Stimulated activated naive CD8-positive, alpha-beta T cell treated with anti-CD3 and anti-CD28 coated beads, Interleukin-15, Interleukin-2, amounts not matched to agents 100 ng/mL and 50 ng/mL, for 24 hours (primary cell): ENCODE measurements at regions not wholly inside any gene's neighbourhood (a gene's known extent, or its start where the extent isn't known, plus 50 kb on each side); places are given as distances from the start of the nearest gene placed in this dataset.
"Not testable (repeated sequence)": the region's sequence is repeated elsewhere in the genome, so short reads cannot be mapped to it uniquely, and the experiment has no call there.

Source experiments
- H3K27ac Mint-ChIP-seq: one replicate; pipeline ENCODE4 v1.8.0; 2021; ENCODE audit warnings: mild to moderate bottlenecking, mixed read lengths
- H3K27me3 Mint-ChIP-seq: one replicate; pipeline ENCODE4 v1.8.0; 2021; ENCODE audit warnings: mixed read lengths
- H3K36me3 Mint-ChIP-seq: one replicate; pipeline ENCODE4 v1.8.0; 2021; ENCODE audit warnings: low read depth, mixed read lengths
- H3K4me1 Mint-ChIP-seq: one replicate; pipeline ENCODE4 v1.8.0; 2021; ENCODE audit warnings: low read depth, mixed read lengths
- H3K4me3 Mint-ChIP-seq: one replicate; pipeline ENCODE4 v1.8.0; 2021; ENCODE audit warnings: mild to moderate bottlenecking, mixed read lengths
- H3K9me3 Mint-ChIP-seq: one replicate; pipeline ENCODE4 v1.8.0; 2021; ENCODE audit warnings: mixed read lengths

DNA sequence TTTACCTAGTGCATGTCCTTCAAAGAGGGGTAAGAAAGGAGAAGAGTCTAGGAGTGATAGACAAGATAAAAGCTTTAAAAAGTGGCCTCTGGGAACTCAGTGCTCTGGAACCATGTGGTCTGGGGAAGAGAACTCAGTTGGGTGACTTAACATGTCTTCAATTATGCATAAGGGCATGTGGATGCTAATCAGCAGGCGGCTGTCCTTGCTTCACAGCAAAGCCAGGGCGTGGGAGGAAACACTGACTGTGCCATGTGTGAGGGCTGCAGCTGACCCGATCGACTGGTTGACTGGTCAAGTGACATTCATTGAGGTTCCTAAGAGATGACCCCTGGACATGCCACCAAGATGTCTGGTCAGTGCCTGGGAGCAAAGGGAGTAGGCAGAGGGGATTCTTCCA lies 1053.8 kb downstream of the BCL11B start:
- Mint-ChIP-seq H3K27ac (no peak overlapping the region), H3K9me3 (peaks cover 2% of the 10 kb centered on the region), H3K27me3 (no peaks in the 10 kb centered on the region), H3K4me3 (no peak overlapping the region), H3K4me1 (peaks cover 20% of the 10 kb centered on the region), H3K36me3 (no peaks in the 10 kb centered on the region)

DNA sequence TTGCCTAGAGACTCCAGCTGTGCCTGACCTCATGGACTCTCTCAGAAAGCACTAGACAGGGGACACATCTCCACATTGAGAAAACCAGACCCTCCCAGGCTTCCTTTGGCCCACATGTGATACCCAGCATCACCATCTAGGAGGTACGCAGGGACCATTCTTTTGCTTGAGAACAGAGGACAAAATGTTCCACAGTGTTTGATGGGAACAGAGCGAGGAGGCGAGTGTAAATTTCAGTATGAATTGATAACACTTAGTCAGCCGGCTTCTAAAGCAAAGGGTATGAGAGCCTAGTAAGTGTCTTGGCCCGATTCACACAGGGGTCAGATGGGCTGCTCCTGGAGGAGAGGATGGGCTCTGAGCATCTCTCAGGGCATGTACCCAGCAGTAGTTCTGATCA lies 1052.4 kb downstream of the BCL11B start:
- Mint-ChIP-seq H3K27ac (no peak overlapping the region), H3K4me1 (peaks cover 27% of the 10 kb centered on the region)

DNA sequence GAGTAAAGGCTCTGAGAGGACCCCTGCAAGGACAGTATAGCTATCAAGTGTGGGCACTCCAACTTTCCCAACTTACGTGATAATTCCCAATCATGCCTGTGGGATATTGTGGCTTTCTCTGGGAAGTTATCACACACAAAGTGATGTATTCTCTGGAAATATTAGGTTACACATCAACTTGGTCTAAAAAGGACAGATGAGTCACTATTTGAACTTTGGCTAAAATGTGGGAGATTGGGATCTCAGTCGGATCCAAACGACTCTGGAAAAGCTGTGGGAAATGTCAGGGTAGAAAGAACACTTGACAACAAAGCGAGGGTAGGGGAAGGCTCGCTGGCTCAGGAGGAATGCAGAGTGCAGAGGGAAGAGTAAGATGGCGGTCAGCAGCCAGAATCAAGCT lies 1048.9 kb downstream of the BCL11B start:
- peaks cover 4% of the 10 kb centered on the region for H3K9me3 Mint-ChIP-seq
- H3K36me3 Mint-ChIP-seq = peaks cover 7% of the 10 kb centered on the region
- H3K4me3 Mint-ChIP-seq = peak overlapping the region; percentile 56
- no peaks in the 10 kb centered on the region for H3K27me3 Mint-ChIP-seq
- peaks cover 56% of the 10 kb centered on the region for H3K4me1 Mint-ChIP-seq
- H3K27ac Mint-ChIP-seq = peak overlapping the region; percentile 90

More for the DNA sequence above, 1052.4 kb downstream of the BCL11B start:
- Mint-ChIP-seq H3K27me3 (no peaks in the 10 kb centered on the region), H3K36me3 (no peaks in the 10 kb centered on the region), H3K4me3 (no peak overlapping the region), H3K9me3 (peaks cover 4% of the 10 kb centered on the region)

DNA sequence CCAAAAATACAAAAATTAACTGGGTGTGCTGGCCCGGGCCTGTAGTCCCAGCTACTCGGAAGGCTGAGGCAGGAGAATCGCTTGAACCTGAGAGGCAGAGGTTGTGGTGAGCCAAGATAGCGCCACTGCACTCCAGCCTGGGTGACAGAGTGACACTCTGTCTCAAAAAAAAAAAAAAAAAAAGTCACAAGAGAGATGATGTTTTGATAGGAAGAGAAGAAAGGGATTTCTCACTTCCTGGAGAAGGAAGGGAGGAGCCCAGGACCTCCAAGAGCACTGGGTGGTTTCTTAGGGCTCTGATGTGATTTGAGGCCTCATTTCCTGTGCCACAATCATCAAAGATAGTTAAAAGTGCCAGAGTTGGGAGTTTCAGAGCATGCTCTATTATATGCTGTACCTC lies 1048.3 kb downstream of the BCL11B start:
- Mint-ChIP-seq H3K4me1 (peaks cover 62% of the 10 kb centered on the region), H3K4me3 (peak overlapping the region; percentile 56), H3K27ac (peak overlapping the region; percentile 90)
- H3K27me3 Mint-ChIP-seq, H3K36me3 Mint-ChIP-seq, H3K9me3 Mint-ChIP-seq: not testable (repeated sequence)

DNA sequence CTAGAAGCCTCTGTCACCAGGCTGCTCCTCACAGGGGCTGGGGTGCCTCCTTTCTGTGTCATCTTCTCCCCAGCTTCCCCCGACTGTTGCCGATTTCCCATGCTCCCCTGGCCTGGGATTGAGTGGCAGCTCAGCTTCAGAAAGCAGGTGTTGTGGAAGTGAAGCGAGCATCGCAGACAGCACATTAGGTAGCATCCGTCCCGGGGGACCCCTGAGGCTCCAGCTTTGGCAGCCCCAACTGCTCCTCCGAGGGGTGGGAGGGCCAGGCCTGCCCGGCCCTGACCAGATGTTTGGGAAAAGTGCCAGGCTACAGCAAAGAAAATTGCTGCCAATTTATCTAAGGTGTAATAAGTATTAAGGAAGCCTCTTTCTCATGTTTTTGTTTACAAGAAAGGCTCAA lies 1045.6 kb downstream of the BCL11B start:
- no peak overlapping the region for H3K27ac Mint-ChIP-seq
- H3K27me3 Mint-ChIP-seq = no peaks in the 10 kb centered on the region
- peaks cover 80% of the 10 kb centered on the region for H3K4me1 Mint-ChIP-seq
- peaks cover 7% of the 10 kb centered on the region for H3K36me3 Mint-ChIP-seq
- H3K9me3 Mint-ChIP-seq = peaks cover 4% of the 10 kb centered on the region
- no peak overlapping the region for H3K4me3 Mint-ChIP-seq

DNA sequence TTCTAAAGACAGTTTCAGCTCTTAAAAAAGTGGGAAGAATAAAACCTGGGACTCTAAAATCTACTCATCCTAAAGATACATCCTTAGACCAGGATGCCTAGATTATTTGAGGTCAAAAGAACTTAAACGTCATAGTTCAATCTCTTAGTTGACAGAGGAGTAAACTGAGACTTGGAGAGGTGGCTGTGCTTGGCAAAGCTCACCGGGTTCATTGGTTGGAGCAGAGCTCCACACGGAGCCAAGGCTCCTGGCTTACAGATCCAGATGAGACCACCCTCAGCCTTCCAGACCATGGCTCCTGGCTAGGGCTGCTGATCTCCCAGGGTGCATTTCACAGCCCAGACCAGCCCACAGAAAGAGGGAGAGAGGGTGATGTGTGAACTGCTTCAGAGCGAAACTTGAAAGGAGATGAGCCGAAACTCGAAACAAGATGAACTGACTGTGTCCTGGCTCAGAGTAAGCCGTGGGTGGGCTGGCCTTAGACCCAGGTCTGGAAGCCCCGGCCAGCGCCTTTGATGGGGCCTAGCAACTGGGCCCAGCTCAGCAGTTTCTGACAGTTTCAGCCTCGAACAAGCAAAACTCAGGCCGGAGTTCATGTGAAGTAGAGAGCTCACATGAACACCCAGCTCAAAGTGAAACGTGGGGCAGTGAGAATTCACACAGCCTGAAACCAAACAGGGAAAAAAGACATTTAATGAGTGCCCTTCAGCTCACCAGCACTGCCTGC lies 1044.8 kb downstream of the BCL11B start:
- Mint-ChIP-seq H3K4me1 (peaks cover 85% of the 10 kb centered on the region), H3K36me3 (peaks cover 7% of the 10 kb centered on the region), H3K27me3 (no peaks in the 10 kb centered on the region), H3K27ac (peak overlapping the region; percentile 88), H3K9me3 (peaks cover 4% of the 10 kb centered on the region), H3K4me3 (peak overlapping the region; percentile 42)

DNA sequence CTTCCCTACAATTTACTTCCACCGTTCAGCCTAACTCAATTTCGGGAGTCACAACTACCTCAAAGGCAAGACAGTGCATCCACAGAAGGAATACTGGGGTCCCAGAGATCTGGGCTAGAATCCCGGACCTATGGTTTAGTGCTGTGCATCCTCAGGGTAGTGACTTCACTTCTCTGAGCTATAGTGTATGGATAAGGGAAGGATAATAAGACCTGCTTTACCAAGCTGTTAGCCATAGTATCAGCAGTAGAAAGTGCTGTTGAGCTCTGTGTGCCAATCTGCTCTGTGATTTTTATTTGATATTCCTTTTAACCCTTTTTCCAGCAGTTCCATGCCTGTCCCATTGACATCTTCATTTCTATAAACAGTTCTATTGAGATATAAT lies 1044.3 kb downstream of the BCL11B start:
- Mint-ChIP-seq H3K36me3 (peaks cover 7% of the 10 kb centered on the region), H3K27me3 (no peaks in the 10 kb centered on the region), H3K27ac (peak overlapping the region; percentile 88), H3K4me3 (peak overlapping the region; percentile 42), H3K4me1 (peaks cover 81% of the 10 kb centered on the region), H3K9me3 (peaks cover 4% of the 10 kb centered on the region)

DNA sequence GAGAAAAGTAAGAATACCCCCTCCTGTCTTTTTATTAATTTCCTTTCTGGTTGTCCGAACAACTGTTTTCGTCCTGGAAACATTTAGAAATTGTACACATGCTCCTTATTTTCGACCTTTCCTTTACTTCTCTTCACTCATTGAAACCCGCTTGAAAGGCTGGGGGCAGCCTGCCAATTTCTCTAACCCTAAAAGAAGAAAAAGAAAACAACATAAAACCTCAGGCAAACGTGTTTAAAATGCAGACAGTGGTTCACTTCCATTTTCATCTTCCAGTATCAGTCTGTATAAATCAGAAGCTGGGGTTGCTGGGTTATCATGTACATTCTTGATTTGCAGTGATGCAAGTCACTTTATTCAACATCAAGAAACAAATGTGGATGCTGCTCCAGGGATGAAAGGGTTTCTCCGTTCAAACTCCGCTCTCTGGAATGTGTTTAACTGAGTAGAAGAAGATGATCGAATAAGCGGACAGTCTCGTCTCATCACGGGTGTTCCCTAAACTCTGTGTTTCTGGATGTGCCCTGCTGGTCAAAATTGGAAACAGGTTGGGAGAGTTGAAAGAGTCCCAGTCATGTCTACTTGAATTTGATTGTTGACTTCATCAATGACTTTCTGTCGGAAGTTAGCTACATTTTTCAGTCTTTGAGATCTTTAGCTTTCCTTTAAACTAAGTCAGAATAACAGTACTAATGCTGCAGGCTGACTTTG lies 1042.2 kb downstream of the BCL11B start:
- H3K36me3 Mint-ChIP-seq = peaks cover 7% of the 10 kb centered on the region
- H3K9me3 Mint-ChIP-seq = peaks cover 11% of the 10 kb centered on the region
- H3K27me3 Mint-ChIP-seq = no peaks in the 10 kb centered on the region
- H3K4me3 Mint-ChIP-seq = peak overlapping the region; percentile 72
- peak overlapping the region; percentile 85 for H3K27ac Mint-ChIP-seq
- peaks cover 84% of the 10 kb centered on the region for H3K4me1 Mint-ChIP-seq

DNA sequence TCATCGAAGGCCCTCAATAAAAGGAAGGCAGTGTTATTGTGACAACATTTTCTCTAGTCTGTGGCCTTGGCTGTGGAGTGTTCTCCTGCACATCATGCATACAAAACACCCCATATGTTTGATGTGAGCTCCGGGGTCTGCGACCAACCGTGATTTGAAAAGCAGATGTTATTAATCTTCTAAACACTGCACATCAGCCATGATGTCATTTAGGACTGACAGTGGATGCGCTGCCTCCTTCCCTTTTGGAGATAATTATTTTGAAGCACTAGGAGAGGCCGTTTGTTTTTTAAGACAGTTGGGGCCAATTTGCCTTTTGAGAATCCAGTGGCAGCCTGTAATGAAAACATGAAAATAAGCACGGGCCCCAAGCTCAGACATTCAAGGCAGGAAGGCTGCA lies 1041.6 kb downstream of the BCL11B start:
- Mint-ChIP-seq H3K27me3 (no peaks in the 10 kb centered on the region), H3K27ac (no peak overlapping the region), H3K36me3 (peaks cover 6% of the 10 kb centered on the region), H3K4me3 (peak overlapping the region; percentile 72), H3K4me1 (peaks cover 80% of the 10 kb centered on the region), H3K9me3 (peaks cover 12% of the 10 kb centered on the region)

DNA sequence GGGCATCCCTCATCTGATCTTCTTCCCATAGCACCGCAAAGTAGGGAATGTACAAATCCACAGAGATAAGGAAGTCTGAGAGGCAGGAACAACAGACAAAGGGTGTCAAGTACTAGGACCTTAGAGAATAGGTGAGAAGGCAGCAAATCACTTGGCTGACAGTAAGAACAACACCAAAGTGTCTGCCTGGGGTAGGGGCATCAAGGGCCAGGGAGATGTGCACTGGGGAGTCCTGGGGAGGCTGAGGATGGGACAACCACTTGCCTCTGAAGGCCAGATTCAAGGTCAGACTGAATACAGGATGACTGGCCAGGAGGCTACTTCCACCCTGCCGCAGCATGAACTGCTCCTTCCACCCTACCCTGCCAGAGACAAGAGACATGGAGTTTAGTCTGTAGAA lies 1040.8 kb downstream of the BCL11B start:
- no peak overlapping the region for H3K4me3 Mint-ChIP-seq
- no peaks in the 10 kb centered on the region for H3K27me3 Mint-ChIP-seq
- peaks cover 12% of the 10 kb centered on the region for H3K9me3 Mint-ChIP-seq
- H3K36me3 Mint-ChIP-seq = no peaks in the 10 kb centered on the region
- H3K27ac Mint-ChIP-seq = no peak overlapping the region
- peaks cover 73% of the 10 kb centered on the region for H3K4me1 Mint-ChIP-seq

DNA sequence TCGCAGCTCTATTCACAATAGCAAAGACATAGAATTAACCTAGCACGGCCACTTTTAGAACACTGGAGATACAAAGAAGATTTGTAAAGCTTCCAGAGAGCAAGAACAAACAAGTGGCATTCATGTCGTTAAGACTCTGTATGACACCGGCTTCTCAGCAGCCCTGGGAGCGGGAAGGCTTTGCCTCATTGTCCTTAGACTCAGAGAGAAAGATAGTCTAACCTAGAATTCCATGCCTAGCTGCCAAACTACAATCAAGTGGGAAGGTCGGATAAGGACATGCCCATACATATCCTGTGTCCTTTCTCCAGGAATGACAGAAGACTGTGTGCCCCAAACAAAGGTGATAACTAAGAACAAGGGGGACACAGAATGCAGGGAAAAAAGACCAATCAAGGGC lies 1038.3 kb downstream of the BCL11B start:
- Mint-ChIP-seq H3K4me3 (no peak overlapping the region), H3K27me3 (no peaks in the 10 kb centered on the region), H3K9me3 (peaks cover 12% of the 10 kb centered on the region), H3K36me3 (no peaks in the 10 kb centered on the region), H3K27ac (no peak overlapping the region), H3K4me1 (peaks cover 52% of the 10 kb centered on the region)

DNA sequence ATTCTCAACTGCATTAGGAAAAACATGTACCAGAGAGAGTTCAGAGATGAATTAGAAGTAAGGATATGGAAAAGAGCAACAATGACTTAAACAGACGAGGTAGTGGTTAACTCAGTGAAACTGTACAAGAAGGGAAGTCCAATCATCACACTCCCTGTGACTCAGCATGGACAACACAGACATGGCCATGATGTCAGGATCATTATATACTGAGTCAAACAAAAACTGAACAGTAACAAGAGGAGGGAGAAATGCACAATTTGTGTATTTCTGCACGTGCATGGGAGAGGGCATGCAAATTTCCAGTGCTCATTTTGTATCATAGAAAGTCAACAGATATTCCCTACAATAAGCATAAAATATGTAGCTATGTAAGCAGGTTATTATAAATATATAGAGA lies 1037.8 kb downstream of the BCL11B start:
- H3K27ac Mint-ChIP-seq = no peak overlapping the region
- no peaks in the 10 kb centered on the region for H3K36me3 Mint-ChIP-seq
- no peak overlapping the region for H3K4me3 Mint-ChIP-seq
- no peaks in the 10 kb centered on the region for H3K27me3 Mint-ChIP-seq
- peaks cover 12% of the 10 kb centered on the region for H3K9me3 Mint-ChIP-seq
- H3K4me1 Mint-ChIP-seq = peaks cover 53% of the 10 kb centered on the region

DNA sequence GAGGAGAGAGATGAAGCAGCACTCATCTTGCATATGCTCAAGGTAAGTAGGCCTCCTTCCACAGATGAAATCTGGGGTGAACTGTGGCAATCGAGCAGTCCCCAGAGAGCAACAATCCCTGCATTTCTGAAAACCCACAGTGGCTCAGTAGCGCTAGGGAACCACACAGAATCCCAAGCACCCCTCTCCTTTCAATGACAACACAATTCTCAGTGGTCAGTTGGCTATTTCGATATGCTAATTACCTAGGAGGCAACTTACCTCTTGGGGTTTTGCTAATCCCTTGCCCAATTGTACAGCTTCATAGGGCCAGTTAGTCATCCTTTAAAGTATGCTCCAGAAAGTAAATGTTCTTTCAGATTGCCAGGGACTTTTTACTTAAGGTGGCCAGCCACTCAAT lies 1035.7 kb downstream of the BCL11B start:
- no peaks in the 10 kb centered on the region for H3K36me3 Mint-ChIP-seq
- H3K27me3 Mint-ChIP-seq = no peaks in the 10 kb centered on the region
- peaks cover 12% of the 10 kb centered on the region for H3K9me3 Mint-ChIP-seq
- no peak overlapping the region for H3K4me3 Mint-ChIP-seq
- no peak overlapping the region for H3K27ac Mint-ChIP-seq
- H3K4me1 Mint-ChIP-seq = peaks cover 37% of the 10 kb centered on the region

DNA sequence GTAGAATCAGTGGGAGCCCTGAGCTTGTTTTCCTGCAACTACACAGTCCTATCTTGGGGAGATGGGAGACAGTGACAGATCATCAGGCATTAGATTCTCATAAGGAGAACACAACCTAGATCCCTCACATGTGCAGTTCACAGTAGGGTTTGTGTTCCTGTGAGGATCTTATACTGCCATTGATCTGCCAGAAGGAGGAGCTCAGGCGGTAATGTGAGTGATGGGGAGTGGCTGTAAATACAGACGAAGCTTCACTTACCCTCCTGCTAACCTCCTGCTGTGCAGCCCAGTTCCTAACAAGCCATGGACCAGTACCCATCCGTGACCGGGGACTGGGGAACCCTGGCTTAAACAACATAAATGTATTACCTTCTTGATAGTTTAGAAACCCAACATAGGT lies 1034.1 kb downstream of the BCL11B start:
- H3K27ac Mint-ChIP-seq = no peak overlapping the region
- H3K9me3 Mint-ChIP-seq = peaks cover 12% of the 10 kb centered on the region
- H3K27me3 Mint-ChIP-seq = no peaks in the 10 kb centered on the region
- no peak overlapping the region for H3K4me3 Mint-ChIP-seq
- H3K4me1 Mint-ChIP-seq = peaks cover 30% of the 10 kb centered on the region
- no peaks in the 10 kb centered on the region for H3K36me3 Mint-ChIP-seq

DNA sequence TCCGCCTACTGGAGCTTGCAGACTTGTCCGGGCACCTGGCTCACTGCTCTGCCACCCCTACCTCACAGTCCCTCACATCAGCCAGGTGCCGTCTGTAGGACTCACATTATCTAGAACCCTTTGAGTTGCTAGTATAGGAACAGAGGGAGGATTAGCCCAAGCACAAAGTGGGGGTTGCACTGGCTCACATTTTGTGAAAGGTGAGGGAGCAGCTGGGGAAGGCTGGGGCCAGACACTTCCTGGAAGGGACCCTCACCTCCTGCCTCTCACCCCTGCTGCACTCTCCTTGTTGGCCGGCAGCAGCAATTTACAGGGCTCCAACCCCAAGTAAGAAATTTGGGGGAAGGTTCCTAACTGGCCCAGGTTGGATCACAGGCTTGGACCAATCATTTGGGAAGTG lies 1031.6 kb downstream of the BCL11B start:
- H3K27ac Mint-ChIP-seq = no peak overlapping the region
- H3K4me1 Mint-ChIP-seq = peaks cover 10% of the 10 kb centered on the region
- H3K9me3 Mint-ChIP-seq = no peaks in the 10 kb centered on the region
- no peak overlapping the region for H3K4me3 Mint-ChIP-seq
- H3K27me3 Mint-ChIP-seq = no peaks in the 10 kb centered on the region
- no peaks in the 10 kb centered on the region for H3K36me3 Mint-ChIP-seq

DNA sequence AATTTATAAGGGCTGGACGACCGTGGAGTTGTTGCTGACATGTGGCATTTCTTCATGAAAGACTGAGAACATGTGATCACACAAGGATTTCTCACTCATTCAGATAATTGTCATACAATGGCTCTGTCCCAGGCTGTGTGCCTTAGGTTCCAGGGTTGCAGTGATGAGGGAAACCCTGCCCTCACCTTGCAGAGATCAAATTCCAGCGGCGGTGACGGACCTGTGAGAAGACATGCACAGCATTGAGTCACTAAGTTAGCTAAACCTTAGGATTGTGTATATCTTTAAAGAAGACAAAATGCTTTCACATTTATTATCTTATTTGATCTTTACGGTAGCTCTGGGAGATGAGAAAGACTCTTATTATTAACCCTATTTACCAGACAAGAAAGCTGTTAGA lies 1029.1 kb downstream of the BCL11B start:
- peaks cover 5% of the 10 kb centered on the region for H3K9me3 Mint-ChIP-seq
- H3K27ac Mint-ChIP-seq = no peak overlapping the region
- no peaks in the 10 kb centered on the region for H3K27me3 Mint-ChIP-seq
- H3K36me3 Mint-ChIP-seq = no peaks in the 10 kb centered on the region
- H3K4me3 Mint-ChIP-seq = no peak overlapping the region
- peaks cover 10% of the 10 kb centered on the region for H3K4me1 Mint-ChIP-seq
